ENCODE measurements at regions not wholly inside any gene's neighbourhood (a gene's known extent, or its start where the extent isn't known, plus 50 kb on each side); places are given as distances from the start of the nearest gene placed in this dataset.

GRCh38 chr9:31153250-31153840 lies 1231.1 kb upstream of the ACO1 start:
- H3K36me3 Mint-ChIP-seq = no peaks in the 10 kb centered on the region
- Histone ChIP-seq H3K4me1 (ENCODE audit: control insufficient read depth in 1 of 2, extremely low read depth in 1 of 2, insufficient read depth in 2 of 2, low read length in 2 of 2) (no peaks in the 10 kb centered on the region), H3K9me3 (no peaks in the 10 kb centered on the region), H3K36me3 (ENCODE audit: control insufficient read depth in 2 of 2, extremely low read depth in 1 of 2, insufficient read depth in 1 of 2, low read length in 1 of 2) (no peaks in the 10 kb centered on the region), H3K4me3 (ENCODE audit: control insufficient read depth in 1 of 2, extremely low read depth in 1 of 2, low read length in 1 of 2) (no peak overlapping the region), H3K27ac (ENCODE audit: low read length) (no peak overlapping the region), H3K27me3 (replicated peaks in 1 of 2; ENCODE audit: control insufficient read depth in 2 of 2, extremely low read depth in 1 of 2, insufficient read depth in 2 of 2, low read length in 1 of 2) (no peaks in the 10 kb centered on the region)
- no peak overlapping the region for H3K4me3 Mint-ChIP-seq
- peak overlapping the region in 1 of 2 donors; percentile 0 for H3K27ac Mint-ChIP-seq
- peaks cover 3 to 9% (median 7%) of the 10 kb centered on the region in 3 donors for H3K9me3 Mint-ChIP-seq
- 78% methylated on average over 1 of the region's 2 CpGs for WGBS (ENCODE audit: insufficient coverage)
- no peak for DNase-seq
- POLR2A ChIA-PET = interaction anchor here in 1 of 2 donors (0.6 kb wide), 1 partner anchor 9 kb away, joined by 3 read pairs; no protein-coding TSS in a partner anchor
- peaks cover 0 to 13% (median 12%) of the 10 kb centered on the region in 3 donors for H3K4me1 Mint-ChIP-seq
- ATAC-seq (replicated peaks in 1 of 4) = peak; percentile 39 to 98 (median 89)
- no peaks in the 10 kb centered on the region for H3K27me3 Mint-ChIP-seq
- CTCF ChIA-PET = interaction anchor here in 1 of 2 donors (0.6 kb wide), 1 partner anchor 701 kb away, joined by 3 read pairs; no protein-coding TSS in a partner anchor

GRCh38 chr9:31166516-31166915 lies 1217.9 kb upstream of the ACO1 start:
- CTCF ChIA-PET = no interaction called here
- H3K36me3 Mint-ChIP-seq = no peaks in the 10 kb centered on the region
- ATAC-seq (replicated peaks in 1 of 4) = no peak

GRCh38 chr9:31168161-31168560 lies 1216.3 kb upstream of the ACO1 start:
- Mint-ChIP-seq H3K9me3 (no peaks in the 10 kb centered on the region), H3K36me3 (no peaks in the 10 kb centered on the region), H3K27ac (no peak overlapping the region), H3K4me1 (peaks cover 0 to 4% (median 3%) of the 10 kb centered on the region in 3 donors), H3K4me3 (no peak overlapping the region), H3K27me3 (peaks cover 0 to 1% of the 10 kb centered on the region in 2 donors)
- ChIA-PET POLR2A (no interaction called here), CTCF (no interaction called here)
- Histone ChIP-seq H3K27me3 (replicated peaks in 1 of 2; ENCODE audit: control insufficient read depth in 2 of 2, extremely low read depth in 1 of 2, insufficient read depth in 2 of 2, low read length in 1 of 2) (no peaks in the 10 kb centered on the region), H3K9me3 (no peaks in the 10 kb centered on the region), H3K27ac (ENCODE audit: low read length) (no peak overlapping the region), H3K4me1 (ENCODE audit: control insufficient read depth in 1 of 2, extremely low read depth in 1 of 2, insufficient read depth in 2 of 2, low read length in 2 of 2) (no peaks in the 10 kb centered on the region), H3K4me3 (ENCODE audit: control insufficient read depth in 1 of 2, extremely low read depth in 1 of 2, low read length in 1 of 2) (no peak overlapping the region), H3K36me3 (ENCODE audit: control insufficient read depth in 2 of 2, extremely low read depth in 1 of 2, insufficient read depth in 1 of 2, low read length in 1 of 2) (no peaks in the 10 kb centered on the region)
- ATAC-seq (replicated peaks in 1 of 4) (no peak), DNase-seq (no peak)

More at GRCh38 chr9:31166516-31166915, 1217.9 kb upstream of the ACO1 start:
- 100% methylated on average over 2 of the region's 4 CpGs for WGBS (ENCODE audit: insufficient coverage)
- H3K27me3 Mint-ChIP-seq = no peaks in the 10 kb centered on the region
- no peaks in the 10 kb centered on the region for H3K36me3 ChIP-seq (ENCODE audit: control insufficient read depth in 2 of 2, extremely low read depth in 1 of 2, insufficient read depth in 1 of 2, low read length in 1 of 2)
- H3K9me3 Mint-ChIP-seq = no peaks in the 10 kb centered on the region
- no peaks in the 10 kb centered on the region for H3K4me1 ChIP-seq (ENCODE audit: control insufficient read depth in 1 of 2, extremely low read depth in 1 of 2, insufficient read depth in 2 of 2, low read length in 2 of 2)
- H3K27ac Mint-ChIP-seq = peak overlapping the region in 1 of 2 donors; percentile 12
- no peak overlapping the region for H3K4me3 Mint-ChIP-seq
- H3K9me3 ChIP-seq = no peaks in the 10 kb centered on the region
- H3K27me3 ChIP-seq (replicated peaks in 1 of 2; ENCODE audit: control insufficient read depth in 2 of 2, extremely low read depth in 1 of 2, insufficient read depth in 2 of 2, low read length in 1 of 2) = no peaks in the 10 kb centered on the region
- POLR2A ChIA-PET = no interaction called here
- H3K27ac ChIP-seq (ENCODE audit: low read length) = no peak overlapping the region
- no peak for DNase-seq
- no peak overlapping the region for H3K4me3 ChIP-seq (ENCODE audit: control insufficient read depth in 1 of 2, extremely low read depth in 1 of 2, low read length in 1 of 2)
- peaks cover 0 to 4% (median 3%) of the 10 kb centered on the region in 3 donors for H3K4me1 Mint-ChIP-seq

GRCh38 chr9:31174681-31175080 lies 1209.8 kb upstream of the ACO1 start:
- H3K36me3 ChIP-seq (ENCODE audit: control insufficient read depth in 2 of 2, extremely low read depth in 1 of 2, insufficient read depth in 1 of 2, low read length in 1 of 2) = no peaks in the 10 kb centered on the region
- DNase-seq = no peak
- H3K27ac Mint-ChIP-seq = no peak overlapping the region
- H3K27me3 ChIP-seq (replicated peaks in 1 of 2; ENCODE audit: control insufficient read depth in 2 of 2, extremely low read depth in 1 of 2, insufficient read depth in 2 of 2, low read length in 1 of 2) = no peaks in the 10 kb centered on the region
- H3K9me3 ChIP-seq = no peaks in the 10 kb centered on the region
- peaks cover 0 to 1% of the 10 kb centered on the region in 2 donors for H3K27me3 Mint-ChIP-seq
- ATAC-seq (replicated peaks in 1 of 4) = no peak
- no peak overlapping the region for H3K4me3 ChIP-seq (ENCODE audit: control insufficient read depth in 1 of 2, extremely low read depth in 1 of 2, low read length in 1 of 2)
- peaks cover 0 to 2% (median 0%) of the 10 kb centered on the region in 3 donors for H3K4me1 Mint-ChIP-seq
- no peaks in the 10 kb centered on the region for H3K36me3 Mint-ChIP-seq
- no peak overlapping the region for H3K27ac ChIP-seq (ENCODE audit: low read length)
- H3K4me3 Mint-ChIP-seq = no peak overlapping the region
- CTCF ChIA-PET = no interaction called here
- no peaks in the 10 kb centered on the region for H3K9me3 Mint-ChIP-seq
- POLR2A ChIA-PET = no interaction called here
- no peaks in the 10 kb centered on the region for H3K4me1 ChIP-seq (ENCODE audit: control insufficient read depth in 1 of 2, extremely low read depth in 1 of 2, insufficient read depth in 2 of 2, low read length in 2 of 2)
- 100% methylated on average over 1 of the region's 2 CpGs for whole genome bisulfite sequencing (ENCODE audit: insufficient coverage)

- H3K27ac ChIP-seq (ENCODE audit: low read length) = no peak overlapping the region
- Mint-ChIP-seq H3K36me3 (no peaks in the 10 kb centered on the region), H3K4me3 (no peak overlapping the region), H3K27ac (no peak overlapping the region), H3K4me1 (no peaks in the 10 kb centered on the region), H3K27me3 (no peaks in the 10 kb centered on the region), H3K9me3 (no peaks in the 10 kb centered on the region)
- WGBS (ENCODE audit: insufficient coverage) = 94% methylated on average over 2 of the region's 2 CpGs
- no peak overlapping the region for H3K4me3 ChIP-seq (ENCODE audit: control insufficient read depth in 1 of 2, extremely low read depth in 1 of 2, low read length in 1 of 2)
- no peaks in the 10 kb centered on the region for H3K27me3 ChIP-seq (replicated peaks in 1 of 2; ENCODE audit: control insufficient read depth in 2 of 2, extremely low read depth in 1 of 2, insufficient read depth in 2 of 2, low read length in 1 of 2)
- H3K9me3 ChIP-seq = no peaks in the 10 kb centered on the region
- CTCF ChIA-PET = no interaction called here
- POLR2A ChIA-PET = no interaction called here
- DNase-seq (no peak), ATAC-seq (replicated peaks in 1 of 4) (no peak)
- H3K4me1 ChIP-seq (ENCODE audit: control insufficient read depth in 1 of 2, extremely low read depth in 1 of 2, insufficient read depth in 2 of 2, low read length in 2 of 2) = no peaks in the 10 kb centered on the region
- H3K36me3 ChIP-seq (ENCODE audit: control insufficient read depth in 2 of 2, extremely low read depth in 1 of 2, insufficient read depth in 1 of 2, low read length in 1 of 2) = no peaks in the 10 kb centered on the region
These were observed 1200.6 kb upstream of the ACO1 start for GRCh38 chr9:31183866-31184265.

GRCh38 chr9:31185831-31186230 lies 1198.6 kb upstream of the ACO1 start:
- Mint-ChIP-seq H3K27ac (no peak overlapping the region), H3K4me3 (no peak overlapping the region)

GRCh38 chr9:31188496-31188895 lies 1195.9 kb upstream of the ACO1 start:
- ATAC-seq (replicated peaks in 1 of 4) = no peak
- Mint-ChIP-seq H3K4me1 (no peaks in the 10 kb centered on the region), H3K27ac (no peak overlapping the region), H3K4me3 (no peak overlapping the region), H3K27me3 (no peaks in the 10 kb centered on the region), H3K36me3 (no peaks in the 10 kb centered on the region), H3K9me3 (no peaks in the 10 kb centered on the region)
- no peaks in the 10 kb centered on the region for H3K4me1 ChIP-seq (ENCODE audit: control insufficient read depth in 1 of 2, extremely low read depth in 1 of 2, insufficient read depth in 2 of 2, low read length in 2 of 2)
- CTCF ChIA-PET = no interaction called here
- no peaks in the 10 kb centered on the region for H3K27me3 ChIP-seq (replicated peaks in 1 of 2; ENCODE audit: control insufficient read depth in 2 of 2, extremely low read depth in 1 of 2, insufficient read depth in 2 of 2, low read length in 1 of 2)
- no peak overlapping the region for H3K27ac ChIP-seq (ENCODE audit: low read length)
- no CpG with 5 or more reads among the region's 1 CpG for WGBS (ENCODE audit: insufficient coverage)
- DNase-seq = no peak
- H3K9me3 ChIP-seq = no peaks in the 10 kb centered on the region
- H3K4me3 ChIP-seq (ENCODE audit: control insufficient read depth in 1 of 2, extremely low read depth in 1 of 2, low read length in 1 of 2) = no peak overlapping the region
- no peaks in the 10 kb centered on the region for H3K36me3 ChIP-seq (ENCODE audit: control insufficient read depth in 2 of 2, extremely low read depth in 1 of 2, insufficient read depth in 1 of 2, low read length in 1 of 2)
- POLR2A ChIA-PET = no interaction called here

More at GRCh38 chr9:31185831-31186230, 1198.6 kb upstream of the ACO1 start:
- H3K4me3 ChIP-seq (ENCODE audit: control insufficient read depth in 1 of 2, extremely low read depth in 1 of 2, low read length in 1 of 2) = no peak overlapping the region
- ATAC-seq (replicated peaks in 1 of 4) = no peak
- Mint-ChIP-seq H3K9me3 (no peaks in the 10 kb centered on the region), H3K4me1 (no peaks in the 10 kb centered on the region), H3K36me3 (no peaks in the 10 kb centered on the region), H3K27me3 (no peaks in the 10 kb centered on the region)
- ChIA-PET POLR2A (no interaction called here), CTCF (interaction anchor here in 1 of 2 donors (0.5 kb wide), 1 partner anchor 74 kb away, joined by 3 read pairs; no protein-coding TSS in a partner anchor)
- DNase-seq = no peak
- H3K36me3 ChIP-seq (ENCODE audit: control insufficient read depth in 2 of 2, extremely low read depth in 1 of 2, insufficient read depth in 1 of 2, low read length in 1 of 2) = no peaks in the 10 kb centered on the region
- no peaks in the 10 kb centered on the region for H3K27me3 ChIP-seq (replicated peaks in 1 of 2; ENCODE audit: control insufficient read depth in 2 of 2, extremely low read depth in 1 of 2, insufficient read depth in 2 of 2, low read length in 1 of 2)
- no peak overlapping the region for H3K27ac ChIP-seq (ENCODE audit: low read length)
- H3K4me1 ChIP-seq (ENCODE audit: control insufficient read depth in 1 of 2, extremely low read depth in 1 of 2, insufficient read depth in 2 of 2, low read length in 2 of 2) = no peaks in the 10 kb centered on the region
- H3K9me3 ChIP-seq = no peaks in the 10 kb centered on the region

Measured in T-cell (primary cell).